ENCODE measurements at regions not wholly inside any gene's neighbourhood (a gene's known extent, or its start where the extent isn't known, plus 50 kb on each side); places are given as distances from the start of the nearest gene placed in this dataset.

DNA sequence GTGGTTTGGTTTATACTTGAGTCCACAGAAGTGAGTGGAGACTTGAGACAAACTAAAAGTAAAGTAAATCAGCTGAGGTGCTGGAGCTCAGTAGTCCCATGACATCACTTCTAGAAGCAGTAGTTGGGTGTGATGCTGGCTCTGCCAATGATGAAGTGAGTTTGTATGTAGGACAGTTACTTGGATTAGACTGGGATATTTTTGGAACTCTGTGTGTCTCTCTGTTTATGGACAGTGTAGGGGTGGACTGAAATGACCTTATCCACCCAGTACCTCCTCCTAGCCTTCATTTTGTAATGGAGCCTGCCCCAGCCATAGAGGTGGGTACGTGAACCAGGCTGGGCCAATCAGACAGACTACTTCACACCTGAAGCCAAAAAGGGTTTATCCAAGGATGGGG, 52.2 kb downstream of the POLR1D start:
- CTCF ChIA-PET (ENCODE audit: unreplicated experiment), result no interaction called here
- intact Hi-C loops (cut with micrococcal nuclease; ENCODE audit: unreplicated experiment), result no loop called here
- BruUV-seq (replicated peaks), result no TSS peak
- no peak overlapping the region for H2AFZ ChIP-seq (ENCODE audit: low read length)
- H3K36me3 ChIP-seq (ENCODE audit: insufficient read depth, low read length), result no peaks in the 10 kb centered on the region
- H3K4me1 ChIP-seq (ENCODE audit: insufficient read depth, low read length, poor library complexity, severe bottlenecking), result no peaks in the 10 kb centered on the region
- no peak overlapping the region for H3K4me2 ChIP-seq (ENCODE audit: low read length)
- POLR2A ChIA-PET, result interaction anchor here (0.6 kb wide), 1 partner anchor 61 kb away, joined by 10 read pairs; no protein-coding TSS in a partner anchor
- no peak overlapping the region for H3K4me3 ChIP-seq (ENCODE audit: low read depth, low read length, poor library complexity, severe bottlenecking)
- H3K9me2 ChIP-seq (ENCODE audit: insufficient read depth, low read length), result no peaks in the 10 kb centered on the region
- no peaks in the 10 kb centered on the region for H4K20me1 ChIP-seq (ENCODE audit: insufficient read depth, low read length)
- no peak overlapping the region for H3K27ac ChIP-seq (ENCODE audit: low read depth, low read length, poor library complexity, severe bottlenecking)
- DNase-seq (ENCODE audit: low spot score), result no peak
- H3K79me2 ChIP-seq (ENCODE audit: insufficient read depth, low read depth, low read length), result no peaks in the 10 kb centered on the region
- H3K9me3 ChIP-seq (ENCODE audit: low read length), result no peaks in the 10 kb centered on the region
- TF ChIP-seq, protein P1, sequence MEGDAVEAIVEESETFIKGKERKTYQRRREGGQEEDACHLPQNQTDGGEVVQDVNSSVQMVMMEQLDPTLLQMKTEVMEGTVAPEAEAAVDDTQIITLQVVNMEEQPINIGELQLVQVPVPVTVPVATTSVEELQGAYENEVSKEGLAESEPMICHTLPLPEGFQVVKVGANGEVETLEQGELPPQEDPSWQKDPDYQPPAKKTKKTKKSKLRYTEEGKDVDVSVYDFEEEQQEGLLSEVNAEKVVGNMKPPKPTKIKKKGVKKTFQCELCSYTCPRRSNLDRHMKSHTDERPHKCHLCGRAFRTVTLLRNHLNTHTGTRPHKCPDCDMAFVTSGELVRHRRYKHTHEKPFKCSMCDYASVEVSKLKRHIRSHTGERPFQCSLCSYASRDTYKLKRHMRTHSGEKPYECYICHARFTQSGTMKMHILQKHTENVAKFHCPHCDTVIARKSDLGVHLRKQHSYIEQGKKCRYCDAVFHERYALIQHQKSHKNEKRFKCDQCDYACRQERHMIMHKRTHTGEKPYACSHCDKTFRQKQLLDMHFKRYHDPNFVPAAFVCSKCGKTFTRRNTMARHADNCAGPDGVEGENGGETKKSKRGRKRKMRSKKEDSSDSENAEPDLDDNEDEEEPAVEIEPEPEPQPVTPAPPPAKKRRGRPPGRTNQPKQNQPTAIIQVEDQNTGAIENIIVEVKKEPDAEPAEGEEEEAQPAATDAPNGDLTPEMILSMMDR (conservative IDR thresholded peaks at IDR 0.05; ENCODE audit: low read length), result no peak
- TF ChIP-seq EZH2phosphoT487 (IDR thresholded peaks at IDR 0.05; ENCODE audit: borderline replicate concordance, low read depth, low read length), result no peak

GRCh38 chr13:27678306-27679040, 56.8 kb downstream of the POLR1D start:
- Histone ChIP-seq H3K4me2 (ENCODE audit: low read length) (no peak overlapping the region), H3K9me2 (ENCODE audit: insufficient read depth, low read length) (no peaks in the 10 kb centered on the region), H4K20me1 (ENCODE audit: insufficient read depth, low read length) (no peaks in the 10 kb centered on the region), H3K4me3 (ENCODE audit: low read depth, low read length, poor library complexity, severe bottlenecking) (no peak overlapping the region), H3K79me2 (ENCODE audit: insufficient read depth, low read depth, low read length) (no peaks in the 10 kb centered on the region), H3K4me1 (ENCODE audit: insufficient read depth, low read length, poor library complexity, severe bottlenecking) (no peaks in the 10 kb centered on the region), H2AFZ (ENCODE audit: low read length) (no peak overlapping the region), H3K9me3 (ENCODE audit: low read length) (no peaks in the 10 kb centered on the region), H3K36me3 (ENCODE audit: insufficient read depth, low read length) (no peaks in the 10 kb centered on the region), H3K27ac (ENCODE audit: low read depth, low read length, poor library complexity, severe bottlenecking) (no peak overlapping the region)
- no peak for DNase-seq (ENCODE audit: low spot score)
- TF ChIP-seq, protein P1 (conservative IDR thresholded peaks at IDR 0.05; ENCODE audit: low read length), result no peak
- no peak for TF ChIP-seq EZH2phosphoT487 (IDR thresholded peaks at IDR 0.05; ENCODE audit: borderline replicate concordance, low read depth, low read length)
- CTCF ChIA-PET (ENCODE audit: unreplicated experiment), result no interaction called here
- intact Hi-C loops (cut with micrococcal nuclease; ENCODE audit: unreplicated experiment), result no loop called here
- BruUV-seq (replicated peaks), result no TSS peak
- POLR2A ChIA-PET, result interaction anchor here (0.7 kb wide), 2 partner anchors 139 to 209 kb away, joined by 3 read pairs; no protein-coding TSS in a partner anchor

GRCh38 chr13:27679396-27679795, 57.7 kb downstream of the POLR1D start:
- intact Hi-C loops (cut with micrococcal nuclease; ENCODE audit: unreplicated experiment), result no loop called here
- H3K36me3 ChIP-seq (ENCODE audit: insufficient read depth, low read length), result no peaks in the 10 kb centered on the region

More at GRCh38 chr13:27679396-27679795, 57.7 kb downstream of the POLR1D start:
- Histone ChIP-seq H3K4me1 (ENCODE audit: insufficient read depth, low read length, poor library complexity, severe bottlenecking) (no peaks in the 10 kb centered on the region), H4K20me1 (ENCODE audit: insufficient read depth, low read length) (no peaks in the 10 kb centered on the region), H3K79me2 (ENCODE audit: insufficient read depth, low read depth, low read length) (no peaks in the 10 kb centered on the region), H2AFZ (ENCODE audit: low read length) (no peak overlapping the region), H3K4me3 (ENCODE audit: low read depth, low read length, poor library complexity, severe bottlenecking) (no peak overlapping the region), H3K9me2 (ENCODE audit: insufficient read depth, low read length) (no peaks in the 10 kb centered on the region), H3K9me3 (ENCODE audit: low read length) (0 out of 2 replicates have a peak, but pooled peaks cover 3% of the 10 kb centered on the region), H3K27ac (ENCODE audit: low read depth, low read length, poor library complexity, severe bottlenecking) (no peak overlapping the region), H3K4me2 (ENCODE audit: low read length) (no peak overlapping the region)
- TF ChIP-seq, protein P1 (conservative IDR thresholded peaks at IDR 0.05; ENCODE audit: low read length), result no peak
- ChIA-PET CTCF (ENCODE audit: unreplicated experiment) (no interaction called here), POLR2A (no interaction called here)
- DNase-seq (ENCODE audit: low spot score), result no peak
- no TSS peak for BruUV-seq (replicated peaks)

Data from OCI-LY7 (cell line).